ENCODE measurements at regions not wholly inside any gene's neighbourhood (a gene's known extent, or its start where the extent isn't known, plus 50 kb on each side); places are given as distances from the start of the nearest gene placed in this dataset.
A peak's percentile ranks its signal among the peaks of the same experiment; 100 is the strongest.
"Not testable (repeated sequence)": the region's sequence is repeated elsewhere in the genome, so short reads cannot be mapped to it uniquely, and the experiment has no call there.

DNA sequence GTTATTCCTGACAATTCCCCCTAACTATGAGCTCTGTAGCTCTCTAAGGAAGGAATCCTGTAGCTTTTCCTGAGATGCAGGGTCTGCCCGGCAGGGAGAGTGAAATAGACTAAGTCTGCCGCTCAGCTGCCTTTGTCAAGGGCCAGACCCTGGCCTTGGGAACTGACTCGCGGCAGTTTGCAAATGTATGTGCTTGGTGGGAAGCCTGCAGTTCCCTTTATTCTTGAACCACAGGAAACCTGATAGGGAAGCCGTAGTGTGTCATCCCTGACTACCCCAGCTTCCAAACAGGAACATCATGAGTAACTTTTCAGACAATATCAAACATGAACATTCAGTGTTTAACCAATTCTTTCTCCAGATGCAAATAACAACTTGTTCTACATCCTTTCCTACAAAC, 78.7 kb upstream of the IFNGR1 start:
- peaks cover 4% of the 10 kb centered on the region for H3K36me3 Mint-ChIP-seq (ENCODE audit: insufficient read depth, unreplicated experiment)
- H3K27ac Mint-ChIP-seq (ENCODE audit: low read depth, unreplicated experiment) = no peak overlapping the region
- peaks cover 1% of the 10 kb centered on the region for H3K9me3 Mint-ChIP-seq (ENCODE audit: unreplicated experiment)
- ChIA-PET CTCF (interaction anchor here (0.6 to 1.2 kb wide), 5 partner anchors 15 to 1666 kb away, joined by 3 to 8 read pairs (median 4); no protein-coding TSS in a partner anchor), POLR2A (interaction anchor here (1.1 to 2.8 kb wide), 2 partner anchors 11 to 200 kb away, joined by 3 to 8 read pairs; no protein-coding TSS in a partner anchor)
- no peaks in the 10 kb centered on the region for H3K27me3 Mint-ChIP-seq (ENCODE audit: insufficient read depth, unreplicated experiment)
- TF ChIP-seq, protein P1, sequence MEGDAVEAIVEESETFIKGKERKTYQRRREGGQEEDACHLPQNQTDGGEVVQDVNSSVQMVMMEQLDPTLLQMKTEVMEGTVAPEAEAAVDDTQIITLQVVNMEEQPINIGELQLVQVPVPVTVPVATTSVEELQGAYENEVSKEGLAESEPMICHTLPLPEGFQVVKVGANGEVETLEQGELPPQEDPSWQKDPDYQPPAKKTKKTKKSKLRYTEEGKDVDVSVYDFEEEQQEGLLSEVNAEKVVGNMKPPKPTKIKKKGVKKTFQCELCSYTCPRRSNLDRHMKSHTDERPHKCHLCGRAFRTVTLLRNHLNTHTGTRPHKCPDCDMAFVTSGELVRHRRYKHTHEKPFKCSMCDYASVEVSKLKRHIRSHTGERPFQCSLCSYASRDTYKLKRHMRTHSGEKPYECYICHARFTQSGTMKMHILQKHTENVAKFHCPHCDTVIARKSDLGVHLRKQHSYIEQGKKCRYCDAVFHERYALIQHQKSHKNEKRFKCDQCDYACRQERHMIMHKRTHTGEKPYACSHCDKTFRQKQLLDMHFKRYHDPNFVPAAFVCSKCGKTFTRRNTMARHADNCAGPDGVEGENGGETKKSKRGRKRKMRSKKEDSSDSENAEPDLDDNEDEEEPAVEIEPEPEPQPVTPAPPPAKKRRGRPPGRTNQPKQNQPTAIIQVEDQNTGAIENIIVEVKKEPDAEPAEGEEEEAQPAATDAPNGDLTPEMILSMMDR (IDR thresholded peaks at IDR 0.05; ENCODE audit: unreplicated experiment) = no peak
- no TSS peak for BruUV-seq (replicated peaks)
- intact Hi-C loops (cut with micrococcal nuclease) = no loop called here
- no peak overlapping the region for H3K4me3 Mint-ChIP-seq (ENCODE audit: unreplicated experiment)
- no peak for DNase-seq (ENCODE audit: unreplicated experiment)
- H3K4me1 Mint-ChIP-seq (ENCODE audit: insufficient read depth, unreplicated experiment) = no peaks in the 10 kb centered on the region

DNA sequence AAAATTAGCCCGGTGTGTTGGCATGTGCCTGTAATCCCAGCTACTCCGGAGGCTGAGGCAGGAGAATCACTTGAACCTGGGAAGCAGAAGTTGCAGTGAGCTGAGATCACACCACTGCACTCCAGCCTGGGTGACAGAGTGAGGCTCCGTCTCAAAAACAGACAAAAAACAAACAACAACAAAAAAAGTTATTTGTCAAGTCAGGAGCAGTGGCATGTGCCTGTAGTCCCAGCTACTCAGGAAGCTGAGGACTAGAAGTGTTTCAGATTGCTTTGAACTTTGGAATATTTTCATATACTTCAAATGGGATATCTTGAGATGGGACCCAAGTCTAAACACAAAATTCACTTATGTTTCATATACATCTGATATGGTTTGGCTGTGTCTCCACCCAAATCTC, 73.1 kb upstream of the IFNGR1 start:
- H3K4me3 Mint-ChIP-seq (ENCODE audit: unreplicated experiment); BruUV-seq (replicated peaks); POLR2A ChIA-PET; H3K27me3 Mint-ChIP-seq (ENCODE audit: insufficient read depth, unreplicated experiment); H3K9me3 Mint-ChIP-seq (ENCODE audit: unreplicated experiment); H3K36me3 Mint-ChIP-seq (ENCODE audit: insufficient read depth, unreplicated experiment); DNase-seq (ENCODE audit: unreplicated experiment); H3K27ac Mint-ChIP-seq (ENCODE audit: low read depth, unreplicated experiment); intact Hi-C loops (cut with micrococcal nuclease): not testable (repeated sequence)
- CTCF ChIA-PET = interaction anchor here (0.5 to 3.3 kb wide), 4 partner anchors 21 to 647 kb away, joined by 3 to 13 read pairs (median 6); no protein-coding TSS in a partner anchor
- peaks cover 15% of the 10 kb centered on the region for H3K4me1 Mint-ChIP-seq (ENCODE audit: insufficient read depth, unreplicated experiment)

DNA sequence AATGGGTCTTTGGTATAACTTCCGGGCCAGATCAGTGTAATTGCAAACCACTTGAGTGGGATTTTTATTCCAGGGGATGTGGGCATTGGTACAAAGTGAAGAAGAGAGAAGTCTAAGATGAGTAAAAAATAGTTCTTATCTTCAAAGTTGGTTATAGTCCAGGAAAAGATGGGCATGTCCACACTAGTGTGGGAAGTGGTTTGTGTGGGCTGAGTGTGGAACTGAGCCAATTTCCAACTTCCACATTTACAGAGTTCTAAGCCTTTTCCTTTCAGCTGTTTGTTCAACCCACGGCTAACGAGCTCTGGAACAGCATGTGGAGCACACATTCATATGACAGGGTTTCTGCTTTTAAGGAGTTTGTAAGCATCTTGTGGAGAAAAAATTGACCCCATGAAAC, 72.3 kb upstream of the IFNGR1 start:
- no TSS peak for BruUV-seq (replicated peaks)
- TF ChIP-seq, protein P1 (IDR thresholded peaks at IDR 0.05; ENCODE audit: unreplicated experiment) = no peak
- Mint-ChIP-seq H3K36me3 (ENCODE audit: insufficient read depth, unreplicated experiment) (peaks cover 4% of the 10 kb centered on the region), H3K9me3 (ENCODE audit: unreplicated experiment) (no peaks in the 10 kb centered on the region), H3K27me3 (ENCODE audit: insufficient read depth, unreplicated experiment) (no peaks in the 10 kb centered on the region), H3K27ac (ENCODE audit: low read depth, unreplicated experiment) (peak overlapping the region; percentile 19), H3K4me1 (ENCODE audit: insufficient read depth, unreplicated experiment) (peaks cover 15% of the 10 kb centered on the region), H3K4me3 (ENCODE audit: unreplicated experiment) (no peak overlapping the region)
- intact Hi-C loops (cut with micrococcal nuclease) = no loop called here
- peak; percentile 73 for DNase-seq (ENCODE audit: unreplicated experiment)
- POLR2A ChIA-PET = interaction anchor here (0.6 kb wide), 1 partner anchor 311 kb away, joined by 4 read pairs; no protein-coding TSS in a partner anchor
- CTCF ChIA-PET = interaction anchor here (2.4 to 3.3 kb wide), 2 partner anchors 20 to 23 kb away, joined by 7 to 13 read pairs; no protein-coding TSS in a partner anchor

DNA sequence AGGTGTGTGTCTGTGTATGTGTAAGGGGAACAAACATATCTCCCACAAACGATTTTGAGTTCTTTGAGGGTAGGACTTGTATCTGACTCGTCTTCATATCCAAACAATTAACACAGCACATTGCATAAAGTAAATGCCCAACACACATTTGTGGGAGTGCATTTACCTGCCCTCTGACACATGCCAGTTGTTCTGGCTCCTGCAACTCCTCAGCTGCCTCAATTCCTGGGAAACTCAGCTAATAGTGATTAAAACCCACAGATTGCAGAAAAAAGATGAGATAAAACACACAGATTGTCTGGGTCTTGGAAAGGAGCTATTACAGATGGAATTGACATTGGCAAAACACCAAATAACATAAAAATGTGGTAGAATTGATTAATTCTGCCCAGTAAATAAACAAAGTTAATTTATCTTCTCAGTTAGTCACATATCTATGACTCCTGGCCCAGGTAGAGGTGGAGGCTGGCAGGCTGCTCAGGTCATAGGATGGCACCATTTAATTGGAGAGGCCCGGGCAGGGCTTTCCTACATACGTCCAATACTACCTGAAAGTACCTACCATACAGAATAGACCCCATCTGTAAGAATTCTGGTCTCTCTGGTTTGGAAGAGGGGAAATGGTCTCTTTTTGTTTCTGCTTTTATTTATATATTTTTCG, 71.5 kb upstream of the IFNGR1 start:
- ChIA-PET CTCF (interaction anchor here (0.6 kb wide), 1 partner anchor 152 kb away, joined by 3 read pairs; no protein-coding TSS in a partner anchor), POLR2A (no interaction called here)
- Mint-ChIP-seq H3K4me1 (ENCODE audit: insufficient read depth, unreplicated experiment) (peaks cover 15% of the 10 kb centered on the region), H3K36me3 (ENCODE audit: insufficient read depth, unreplicated experiment) (peaks cover 4% of the 10 kb centered on the region), H3K4me3 (ENCODE audit: unreplicated experiment) (no peak overlapping the region), H3K27me3 (ENCODE audit: insufficient read depth, unreplicated experiment) (no peaks in the 10 kb centered on the region), H3K27ac (ENCODE audit: low read depth, unreplicated experiment) (peak overlapping the region; percentile 19), H3K9me3 (ENCODE audit: unreplicated experiment) (no peaks in the 10 kb centered on the region)
- TF ChIP-seq, protein P1 (IDR thresholded peaks at IDR 0.05; ENCODE audit: unreplicated experiment) = no peak
- DNase-seq (ENCODE audit: unreplicated experiment) = no peak
- no TSS peak for BruUV-seq (replicated peaks)
- intact Hi-C loops (cut with micrococcal nuclease) = no loop called here

Data from MCF 10A (cell line).